Naive B cell (primary cell): ENCODE measurements at regions not wholly inside any gene's neighbourhood (a gene's known extent, or its start where the extent isn't known, plus 50 kb on each side); places are given as distances from the start of the nearest gene placed in this dataset.
"Not testable (repeated sequence)": the region's sequence is repeated elsewhere in the genome, so short reads cannot be mapped to it uniquely, and the experiment has no call there.

Source experiments
- ATAC-seq, 2 donors: fragments of 150-1000 bp; cut with Tn5 transposase; 2 replicates each; pipeline ENCODE4 v1.10.0; 2021; ENCODE audit warnings: low read depth in 2 of 2, mild to moderate bottlenecking in 2 of 2, moderate library complexity in 2 of 2
- DNase-seq: peaks from one replicate; pipeline ENCODE4 v3.0.0; 2022
- H3K27ac Mint-ChIP-seq, 6 donors: one replicate each; pipeline ENCODE4 v1.8.0; 2020 to 2022; ENCODE audit warnings: mild to moderate bottlenecking in 6 of 6, mixed read lengths in 6 of 6, moderate library complexity in 5 of 6, inconsistent platforms in 2 of 6
- H3K27me3 Mint-ChIP-seq, 3 donors: one replicate each; pipeline ENCODE4 v1.8.0; 2021 to 2022; ENCODE audit warnings: mixed read lengths in 3 of 3, mild to moderate bottlenecking in 1 of 3
- H3K36me3 Mint-ChIP-seq, 2 donors: one replicate each; pipeline ENCODE4 v1.8.0; 2020 to 2022; ENCODE audit warnings: mixed read lengths in 2 of 2, inconsistent platforms in 1 of 2, mild to moderate bottlenecking in 1 of 2
- H3K4me1 Mint-ChIP-seq, 3 donors: one replicate each; pipeline ENCODE4 v1.8.0; 2020 to 2022; ENCODE audit warnings: mixed read lengths in 3 of 3, inconsistent platforms in 1 of 3, mild to moderate bottlenecking in 1 of 3, moderate library complexity in 1 of 3
- H3K4me3 Mint-ChIP-seq, 8 donors: one replicate each; pipeline ENCODE4 v1.8.0; 2020 to 2022; ENCODE audit warnings: mild to moderate bottlenecking in 8 of 8, mixed read lengths in 8 of 8, moderate library complexity in 8 of 8, inconsistent platforms in 2 of 8
- H3K9me3 Mint-ChIP-seq, 7 donors: one replicate each; pipeline ENCODE4 v1.8.0; 2020 to 2022; ENCODE audit warnings: mixed read lengths in 7 of 7, mild to moderate bottlenecking in 5 of 7, inconsistent platforms in 2 of 7, moderate library complexity in 1 of 7

DNA sequence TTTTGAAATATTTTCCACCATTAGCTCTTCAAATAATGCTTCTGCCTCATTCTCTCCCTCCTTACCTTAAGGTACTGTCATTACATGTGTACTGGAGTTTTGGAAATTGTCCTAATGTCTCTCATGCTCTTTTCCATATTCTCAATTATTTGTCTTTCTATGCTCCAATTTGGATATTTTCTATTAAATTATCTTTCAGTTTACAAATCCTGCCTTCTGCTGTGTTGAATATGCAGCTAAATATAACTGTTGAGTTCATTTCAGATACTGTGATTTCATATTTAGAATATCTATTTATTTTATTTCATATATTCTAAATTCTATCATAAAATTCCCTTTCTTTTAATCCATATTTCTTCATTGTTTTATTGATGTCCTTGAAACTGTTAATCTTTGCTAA lies 388.0 kb upstream of the CDIN1 start:
- Mint-ChIP-seq H3K4me1 (no peaks in the 10 kb centered on the region), H3K27ac (no peak overlapping the region), H3K9me3 (peaks cover under 1 to 13% (median 2%) of the 10 kb centered on the region in 7 donors), H3K4me3 (no peak overlapping the region), H3K36me3 (no peaks in the 10 kb centered on the region), H3K27me3 (no peaks in the 10 kb centered on the region)
- ATAC-seq (no peak), DNase-seq (no peak)

DNA sequence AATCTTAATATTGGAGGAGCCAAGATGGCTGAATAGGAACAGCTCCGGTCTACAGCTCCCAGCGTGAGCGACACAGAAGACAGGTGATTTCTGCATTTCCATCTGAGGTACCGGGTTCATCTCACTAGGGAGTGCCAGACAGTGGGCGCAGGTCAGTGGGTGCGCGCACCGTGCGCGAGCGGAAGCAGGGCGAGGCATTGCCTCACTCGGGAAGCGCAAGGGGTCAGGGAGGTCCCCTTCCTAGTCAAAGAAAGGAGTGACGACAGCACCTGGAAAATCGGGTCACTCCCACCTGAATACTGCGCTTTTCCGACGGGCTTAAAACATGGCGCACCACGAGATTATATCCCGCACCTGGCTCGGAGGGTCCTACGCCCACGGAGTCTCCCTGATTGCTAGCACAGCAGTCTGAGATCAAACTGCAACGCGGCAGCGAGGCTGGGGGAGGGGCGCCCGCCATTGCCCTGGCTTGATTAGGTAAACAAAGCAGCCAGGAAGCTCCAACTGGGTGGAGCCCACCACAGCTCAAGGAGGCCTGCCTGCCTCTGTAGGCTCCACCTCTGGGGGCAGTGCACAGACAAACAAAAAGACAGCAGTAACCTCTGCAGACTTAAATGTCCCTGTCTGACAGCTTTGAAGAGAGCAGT lies 383.9 kb upstream of the CDIN1 start:
- H3K27me3 Mint-ChIP-seq = not testable (repeated sequence)

DNA sequence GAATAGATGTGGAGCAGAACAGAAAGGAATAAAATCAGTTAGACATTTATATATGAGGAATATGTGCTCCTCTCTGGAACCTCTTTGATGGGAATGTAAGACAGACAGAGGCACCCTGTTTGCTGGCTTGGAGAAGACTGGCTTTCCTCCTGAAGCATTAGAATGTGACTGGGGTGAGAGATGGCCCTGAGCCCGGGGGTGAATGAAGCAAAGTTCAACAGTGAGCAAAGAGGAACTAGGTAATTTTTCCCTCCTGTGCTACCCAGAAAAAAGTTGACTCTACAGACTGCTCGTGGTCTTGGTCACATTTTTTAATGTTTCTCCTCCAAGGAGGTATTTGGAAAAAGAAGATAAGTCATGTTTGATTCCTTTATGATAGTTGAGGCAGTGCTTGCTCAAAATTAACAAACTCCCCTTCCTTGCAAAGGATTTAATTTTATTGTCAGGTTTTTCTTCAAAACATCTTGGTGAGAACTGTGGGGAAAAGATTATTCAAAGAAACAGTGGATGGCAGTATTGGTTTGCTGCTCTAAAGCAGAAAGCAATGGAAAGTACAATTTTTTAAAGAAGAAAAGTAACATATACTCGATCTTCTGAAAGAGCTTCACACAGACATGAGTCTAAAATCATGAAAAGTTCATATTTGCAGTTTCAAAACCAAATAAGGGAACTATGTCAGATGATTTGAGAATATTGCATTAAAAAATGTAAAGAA lies 370.4 kb upstream of the CDIN1 start:
- Mint-ChIP-seq H3K9me3 (peaks cover 0 to 17% (median 1%) of the 10 kb centered on the region in 7 donors), H3K4me1 (no peaks in the 10 kb centered on the region), H3K27me3 (no peaks in the 10 kb centered on the region), H3K27ac (no peak overlapping the region), H3K4me3 (no peak overlapping the region), H3K36me3 (no peaks in the 10 kb centered on the region)
- ATAC-seq (no peak), DNase-seq (no peak)

More for the DNA sequence above, 383.9 kb upstream of the CDIN1 start:
- H3K4me3 Mint-ChIP-seq, H3K9me3 Mint-ChIP-seq, DNase-seq, H3K36me3 Mint-ChIP-seq, H3K4me1 Mint-ChIP-seq, H3K27ac Mint-ChIP-seq, ATAC-seq: not testable (repeated sequence)

DNA sequence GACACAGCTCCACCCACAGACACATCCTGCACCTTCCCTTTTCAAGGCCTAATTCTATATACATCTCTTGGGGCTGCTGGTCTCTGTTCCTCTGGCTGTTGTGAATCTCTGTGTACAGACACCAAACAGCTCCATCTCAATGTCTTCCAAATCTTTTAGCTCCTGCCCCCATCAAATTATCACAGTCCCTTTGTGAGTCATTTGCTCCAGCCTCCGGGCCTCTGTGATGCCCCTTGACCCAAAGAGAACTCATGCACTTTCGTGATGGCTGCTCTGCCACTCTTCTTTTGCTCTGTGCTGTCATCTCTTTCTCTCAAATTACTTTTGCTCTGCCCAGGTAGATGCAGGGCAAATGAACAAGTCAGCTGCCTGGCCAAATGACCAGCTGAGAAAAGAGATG lies 369.0 kb upstream of the CDIN1 start:
- Mint-ChIP-seq H3K9me3 (peaks cover 0 to 9% (median 2%) of the 10 kb centered on the region in 7 donors), H3K4me3 (no peak overlapping the region), H3K4me1 (no peaks in the 10 kb centered on the region), H3K27me3 (no peaks in the 10 kb centered on the region), H3K36me3 (no peaks in the 10 kb centered on the region), H3K27ac (no peak overlapping the region)
- no peak for ATAC-seq
- DNase-seq = no peak

DNA sequence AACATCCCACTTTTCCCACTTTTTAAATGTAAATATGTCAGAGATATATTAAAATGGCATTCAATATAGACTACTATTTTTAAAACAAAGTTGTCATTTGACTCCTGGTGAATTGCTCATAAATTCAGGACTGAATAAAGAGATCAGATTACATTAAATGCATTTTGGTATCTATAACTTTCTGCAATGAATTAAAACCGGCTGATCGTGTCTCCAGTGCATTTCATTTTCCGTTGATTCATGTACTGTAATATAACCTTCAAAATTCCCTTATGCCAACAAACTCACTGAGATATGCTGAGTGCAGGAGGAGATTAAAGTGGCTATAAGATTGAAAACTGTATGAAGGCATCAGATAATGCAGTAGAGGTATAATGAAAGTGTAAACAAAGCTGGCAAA lies 361.1 kb upstream of the CDIN1 start:
- DNase-seq (no peak), ATAC-seq (no peak)
- no peak overlapping the region for H3K27ac Mint-ChIP-seq
- peaks cover 0 to 26% (median 10%) of the 10 kb centered on the region in 7 donors for H3K9me3 Mint-ChIP-seq
- H3K4me3 Mint-ChIP-seq = no peak overlapping the region
- no peaks in the 10 kb centered on the region for H3K36me3 Mint-ChIP-seq
- no peaks in the 10 kb centered on the region for H3K27me3 Mint-ChIP-seq
- no peaks in the 10 kb centered on the region for H3K4me1 Mint-ChIP-seq

DNA sequence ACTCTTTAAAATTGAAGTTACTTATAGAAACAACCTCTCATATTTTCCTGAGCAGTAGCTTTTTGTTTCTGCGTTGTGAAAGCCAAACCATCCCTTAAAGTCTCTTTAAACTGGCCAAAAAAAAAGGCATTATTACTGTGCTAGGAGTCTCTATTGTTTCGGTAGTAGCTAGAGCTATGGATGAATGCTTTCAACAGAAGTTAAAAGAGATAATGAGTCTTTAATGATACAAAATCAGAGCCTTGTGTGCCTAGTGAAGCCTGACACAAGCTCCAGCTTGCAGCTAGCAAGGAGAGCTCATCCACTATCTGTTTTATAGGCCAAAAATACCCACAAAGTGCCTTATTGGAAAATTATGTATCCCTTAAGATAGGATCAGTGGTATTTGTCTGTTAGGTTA lies 360.4 kb upstream of the CDIN1 start:
- Mint-ChIP-seq H3K9me3 (peaks cover 0 to 26% (median 10%) of the 10 kb centered on the region in 7 donors), H3K4me3 (no peak overlapping the region), H3K4me1 (no peaks in the 10 kb centered on the region), H3K27me3 (no peaks in the 10 kb centered on the region), H3K36me3 (no peaks in the 10 kb centered on the region), H3K27ac (no peak overlapping the region)
- DNase-seq (no peak), ATAC-seq (no peak)

DNA sequence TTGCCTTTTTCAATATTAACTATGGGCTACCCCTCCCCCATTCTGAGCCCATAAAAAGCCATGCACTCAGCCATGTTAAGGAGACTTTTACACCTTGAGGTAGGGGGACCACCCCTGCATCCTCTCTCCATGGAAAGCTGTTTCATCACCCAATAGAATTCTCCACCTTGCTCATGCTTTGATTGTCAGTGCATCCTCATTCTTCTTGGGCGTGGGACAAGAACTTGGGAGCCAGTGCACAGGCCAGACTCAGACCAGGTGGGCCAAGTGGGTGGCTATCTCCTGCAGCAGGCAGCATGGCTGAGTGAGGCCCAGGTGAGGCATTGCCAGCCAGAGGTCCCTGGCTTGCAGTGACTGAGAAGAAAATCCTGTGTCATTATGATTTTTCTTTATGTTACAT lies 357.4 kb upstream of the CDIN1 start:
- Mint-ChIP-seq H3K9me3 (peaks cover 0 to 31% (median 9%) of the 10 kb centered on the region in 7 donors), H3K4me1 (no peaks in the 10 kb centered on the region), H3K27ac (no peak overlapping the region), H3K36me3 (no peaks in the 10 kb centered on the region), H3K4me3 (no peak overlapping the region), H3K27me3 (no peaks in the 10 kb centered on the region)
- ATAC-seq (no peak), DNase-seq (no peak)

DNA sequence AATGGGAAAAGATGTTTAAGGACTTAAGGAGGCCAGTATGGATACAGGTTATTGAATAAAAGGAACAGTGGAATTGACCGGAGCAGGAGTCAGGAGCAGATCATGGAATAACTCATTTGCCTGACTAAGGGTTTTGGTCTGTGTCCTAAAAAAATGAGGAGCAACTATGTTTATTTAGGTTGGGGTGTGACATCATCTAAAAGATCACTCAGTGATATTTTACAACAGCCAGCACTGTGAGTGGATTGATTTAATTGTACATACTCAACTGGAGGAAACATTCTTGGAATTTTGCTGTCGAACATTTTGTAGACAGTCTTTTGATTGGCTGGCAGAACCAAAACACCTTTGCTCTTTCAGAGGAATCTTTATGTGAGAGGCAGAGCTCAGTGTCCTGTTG lies 348.6 kb upstream of the CDIN1 start:
- H3K36me3 Mint-ChIP-seq = no peaks in the 10 kb centered on the region
- H3K9me3 Mint-ChIP-seq = peaks cover 0 to 8% (median 4%) of the 10 kb centered on the region in 7 donors
- ATAC-seq = no peak
- no peak for DNase-seq
- H3K4me3 Mint-ChIP-seq = no peak overlapping the region
- H3K27me3 Mint-ChIP-seq = no peaks in the 10 kb centered on the region
- H3K27ac Mint-ChIP-seq = no peak overlapping the region
- no peaks in the 10 kb centered on the region for H3K4me1 Mint-ChIP-seq

DNA sequence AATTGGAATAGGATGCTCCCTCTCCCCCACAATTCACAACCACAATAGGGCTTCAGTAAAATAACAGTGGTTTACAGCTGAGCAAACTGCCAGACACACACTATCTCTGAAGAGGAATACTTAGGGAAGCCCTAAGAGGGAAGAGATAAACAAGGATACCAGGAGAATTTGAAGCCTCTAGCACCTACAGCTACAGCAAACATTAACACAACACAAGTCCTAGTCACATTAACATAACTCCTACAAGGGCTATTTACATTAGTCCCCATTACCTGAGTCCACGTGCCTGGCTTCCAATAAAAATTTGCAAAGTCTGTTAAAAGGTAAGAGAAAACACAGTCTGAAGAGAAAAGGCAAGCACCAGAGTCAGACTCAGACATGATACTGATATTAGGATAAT lies 346.9 kb upstream of the CDIN1 start:
- no peak for DNase-seq
- no peak overlapping the region for H3K27ac Mint-ChIP-seq
- H3K4me3 Mint-ChIP-seq = no peak overlapping the region
- ATAC-seq = no peak
- no peaks in the 10 kb centered on the region for H3K4me1 Mint-ChIP-seq
- no peaks in the 10 kb centered on the region for H3K36me3 Mint-ChIP-seq
- no peaks in the 10 kb centered on the region for H3K27me3 Mint-ChIP-seq
- peaks cover 0 to 8% (median 4%) of the 10 kb centered on the region in 7 donors for H3K9me3 Mint-ChIP-seq

DNA sequence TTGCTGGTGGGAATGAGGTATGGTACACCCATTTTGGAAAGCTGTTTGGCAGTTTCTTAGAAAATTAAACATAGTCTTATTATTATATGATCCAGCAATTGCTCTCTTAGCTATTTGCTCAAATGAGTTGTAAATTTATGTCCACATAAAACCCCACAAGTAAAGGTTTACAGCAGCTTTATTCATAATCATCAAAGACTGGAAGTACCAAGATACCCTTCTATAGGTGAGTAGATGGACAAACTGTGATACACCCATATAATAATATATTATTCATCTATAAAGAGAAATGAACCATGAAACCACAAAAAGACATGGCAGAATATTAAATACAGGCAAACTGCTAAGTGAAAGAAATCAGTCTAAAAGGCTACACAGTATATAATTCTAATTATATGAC lies 344.7 kb upstream of the CDIN1 start:
- Mint-ChIP-seq H3K9me3 (peaks cover 0 to 8% (median 4%) of the 10 kb centered on the region in 7 donors), H3K4me3 (no peak overlapping the region), H3K27ac (no peak overlapping the region), H3K36me3 (no peaks in the 10 kb centered on the region), H3K27me3 (no peaks in the 10 kb centered on the region), H3K4me1 (no peaks in the 10 kb centered on the region)
- ATAC-seq (no peak), DNase-seq (no peak)

DNA sequence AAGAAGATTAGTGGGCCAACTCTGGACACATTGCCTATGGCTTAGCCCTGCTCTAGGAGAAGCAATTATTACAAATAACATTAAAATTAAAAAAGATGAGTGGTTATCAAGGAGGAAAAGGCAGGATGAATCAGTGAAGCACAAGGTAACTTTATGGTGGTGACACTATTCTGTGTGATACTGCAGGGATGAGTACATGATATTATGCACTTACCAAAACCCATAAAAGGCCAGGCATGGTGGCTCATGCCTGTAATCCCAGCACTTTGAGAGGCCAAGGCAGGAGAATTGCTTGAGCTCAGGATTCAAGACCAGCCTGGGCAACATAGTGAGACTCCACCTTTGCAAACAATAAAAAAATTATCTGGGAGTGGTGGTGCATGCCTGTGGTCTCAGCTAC lies 344.3 kb upstream of the CDIN1 start:
- H3K27ac Mint-ChIP-seq = peak overlapping the region in 1 of 6 donors; percentile 61
- no peak for ATAC-seq
- DNase-seq = no peak

DNA sequence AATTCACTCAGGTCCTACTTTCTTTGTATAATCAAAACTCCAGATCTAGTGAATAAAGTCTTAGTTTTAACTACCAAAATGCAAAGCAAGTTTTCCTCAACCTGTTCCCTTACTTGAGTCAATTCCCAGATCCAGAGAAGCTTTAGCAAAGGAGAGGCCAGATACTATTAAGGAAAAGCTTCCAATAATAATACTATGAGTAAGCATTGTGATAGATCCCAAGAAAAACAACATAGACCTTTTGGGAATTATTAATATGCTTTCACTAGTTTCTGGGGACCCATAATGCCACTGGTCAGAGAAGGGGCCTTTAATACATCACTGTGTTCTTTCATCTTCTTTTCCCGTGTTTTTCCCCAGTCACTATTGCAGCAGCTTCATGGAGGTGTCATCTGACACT lies 339.9 kb upstream of the CDIN1 start:
- H3K4me1 Mint-ChIP-seq = no peaks in the 10 kb centered on the region
- no peaks in the 10 kb centered on the region for H3K36me3 Mint-ChIP-seq
- H3K9me3 Mint-ChIP-seq = peaks cover 0 to 16% (median 8%) of the 10 kb centered on the region in 7 donors
- no peak overlapping the region for H3K27ac Mint-ChIP-seq
- no peak for DNase-seq
- no peak overlapping the region for H3K4me3 Mint-ChIP-seq
- H3K27me3 Mint-ChIP-seq = no peaks in the 10 kb centered on the region
- ATAC-seq = no peak

More for the DNA sequence above, 344.3 kb upstream of the CDIN1 start:
- no peaks in the 10 kb centered on the region for H3K4me1 Mint-ChIP-seq
- H3K27me3 Mint-ChIP-seq = no peaks in the 10 kb centered on the region
- H3K9me3 Mint-ChIP-seq = peaks cover 0 to 8% (median 4%) of the 10 kb centered on the region in 7 donors
- no peak overlapping the region for H3K4me3 Mint-ChIP-seq
- no peaks in the 10 kb centered on the region for H3K36me3 Mint-ChIP-seq

DNA sequence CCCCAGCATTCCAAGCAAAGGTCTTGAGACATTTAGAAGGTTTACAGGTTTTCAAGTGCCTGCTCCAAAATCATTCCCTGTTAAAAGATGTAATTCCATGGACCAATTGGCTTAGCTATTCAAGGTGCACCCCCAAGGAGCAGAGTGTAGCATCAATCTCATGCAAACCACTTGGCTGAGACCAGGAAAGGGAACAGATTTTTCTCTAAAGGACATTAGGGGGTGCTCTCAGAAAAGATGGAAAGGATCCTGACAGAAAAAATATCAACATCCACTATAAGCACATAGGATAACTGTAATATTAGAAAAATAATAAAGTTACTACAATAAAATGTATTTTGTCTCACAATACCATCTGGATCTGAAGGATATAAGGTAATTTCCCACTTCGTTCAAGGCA lies 328.0 kb upstream of the CDIN1 start:
- DNase-seq (no peak), ATAC-seq (no peak)
- Mint-ChIP-seq H3K27me3 (no peaks in the 10 kb centered on the region), H3K36me3 (no peaks in the 10 kb centered on the region), H3K4me3 (no peak overlapping the region), H3K4me1 (no peaks in the 10 kb centered on the region), H3K9me3 (peaks cover 0 to 3% (median 0%) of the 10 kb centered on the region in 7 donors), H3K27ac (no peak overlapping the region)

DNA sequence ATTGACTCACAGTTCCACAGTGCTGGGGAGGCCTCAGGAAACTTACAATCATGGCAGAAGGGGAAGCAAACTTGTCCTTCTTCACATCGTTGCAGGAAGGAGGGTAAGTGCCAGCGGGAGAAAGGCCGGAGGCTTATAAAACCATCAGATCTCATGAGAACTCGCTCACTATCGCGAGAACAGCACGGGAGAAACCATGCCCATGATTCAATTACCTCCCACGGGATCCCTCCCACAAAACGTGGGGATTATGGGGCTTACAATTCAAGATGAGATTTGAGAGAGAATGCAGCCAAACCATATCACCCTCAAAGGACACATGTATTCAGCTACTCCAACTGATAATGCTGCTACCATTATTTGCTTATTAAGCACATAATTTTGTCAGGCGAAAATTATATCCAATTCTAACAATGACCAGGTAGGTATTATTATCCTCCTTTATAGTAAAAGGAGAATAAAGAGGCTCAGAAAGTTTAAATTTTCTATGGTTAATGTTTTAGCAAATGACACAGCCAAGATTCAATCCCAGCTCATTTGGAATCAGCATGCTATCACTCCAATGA lies 327.2 kb upstream of the CDIN1 start:
- no peak for DNase-seq
- no peaks in the 10 kb centered on the region for H3K27me3 Mint-ChIP-seq
- no peaks in the 10 kb centered on the region for H3K36me3 Mint-ChIP-seq
- no peak overlapping the region for H3K27ac Mint-ChIP-seq
- no peaks in the 10 kb centered on the region for H3K4me1 Mint-ChIP-seq
- peaks cover 0 to 4% (median 0%) of the 10 kb centered on the region in 7 donors for H3K9me3 Mint-ChIP-seq
- H3K4me3 Mint-ChIP-seq = no peak overlapping the region
- no peak for ATAC-seq
